ENCODE measurements at regions not wholly inside any gene's neighbourhood (a gene's known extent, or its start where the extent isn't known, plus 50 kb on each side); places are given as distances from the start of the nearest gene placed in this dataset.

DNA sequence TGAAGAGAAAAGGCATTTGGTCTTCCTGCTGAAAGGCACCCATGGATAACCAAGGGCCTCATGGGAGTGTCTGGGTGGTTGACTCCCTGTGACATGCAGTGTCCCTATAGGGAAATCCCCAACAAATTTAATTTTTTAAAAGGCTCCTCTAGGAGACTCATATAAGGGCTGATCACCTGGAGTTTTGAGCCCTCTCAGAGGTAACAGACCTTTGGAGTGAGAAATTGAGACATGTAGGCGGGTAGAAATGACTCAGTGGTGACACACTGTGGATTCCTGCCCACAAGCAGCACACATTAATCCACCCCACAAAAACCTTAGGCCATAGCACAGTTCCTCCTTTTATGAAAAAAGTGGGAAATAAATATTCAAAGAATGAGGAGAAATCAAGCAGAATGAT, 557.0 kb upstream of the CNTNAP5 start:
- no CpG with 5 or more reads among the region's 1 CpG for WGBS
- Histone ChIP-seq H3K79me1 (replicated peaks; ENCODE audit: low read length, poor library complexity, severe bottlenecking) (no peaks in the 10 kb centered on the region), H3K27ac (ENCODE audit: low read length, poor library complexity, severe bottlenecking) (no peak overlapping the region), H3K4me2 (ENCODE audit: low read length, poor library complexity, severe bottlenecking) (no peak overlapping the region), H3K14ac (ENCODE audit: low read length in 2 of 2) (no peak overlapping the region), H3K9ac (ENCODE audit: low read length) (no peak overlapping the region), H4K91ac (ENCODE audit: low read length) (no peak overlapping the region), H3K4me1 (ENCODE audit: control insufficient read depth, insufficient read depth, low read depth, low read length) (no peaks in the 10 kb centered on the region), H3K23ac (ENCODE audit: low read length in 2 of 2) (no peak overlapping the region), H4K8ac (ENCODE audit: low read length) (no peak overlapping the region), H3K36me3 (ENCODE audit: control insufficient read depth in 1 of 2, insufficient read depth in 2 of 2, low read depth in 1 of 2, low read length in 2 of 2) (no peaks in the 10 kb centered on the region), H3K27me3 (ENCODE audit: control insufficient read depth in 1 of 2, insufficient read depth in 1 of 2, low read length in 2 of 2) (no peaks in the 10 kb centered on the region), H3K4me3 (ENCODE audit: insufficient read depth in 1 of 2, low read depth in 1 of 2, low read length in 2 of 2) (no peak overlapping the region), H3K9me3 (ENCODE audit: control insufficient read depth, low read length) (peaks cover 16% of the 10 kb centered on the region), H2AK5ac (ENCODE audit: low read length, severe bottlenecking) (no peak overlapping the region), H2BK5ac (ENCODE audit: low read depth, low read length, poor library complexity, severe bottlenecking) (no peak overlapping the region), H2AFZ (ENCODE audit: low read depth, low read length) (no peak overlapping the region), H2BK120ac (ENCODE audit: low read depth, low read length) (no peak overlapping the region), H3K4ac (ENCODE audit: low read depth in 1 of 2, low read length in 2 of 2) (no peak overlapping the region), H2BK15ac (ENCODE audit: low read depth, poor library complexity, severe bottlenecking) (no peak overlapping the region), H2BK12ac (ENCODE audit: low read length in 2 of 2) (no peak overlapping the region), H3K18ac (ENCODE audit: low read depth in 1 of 2, low read length in 2 of 2) (no peak overlapping the region)
- DNase-seq, result no peak

DNA sequence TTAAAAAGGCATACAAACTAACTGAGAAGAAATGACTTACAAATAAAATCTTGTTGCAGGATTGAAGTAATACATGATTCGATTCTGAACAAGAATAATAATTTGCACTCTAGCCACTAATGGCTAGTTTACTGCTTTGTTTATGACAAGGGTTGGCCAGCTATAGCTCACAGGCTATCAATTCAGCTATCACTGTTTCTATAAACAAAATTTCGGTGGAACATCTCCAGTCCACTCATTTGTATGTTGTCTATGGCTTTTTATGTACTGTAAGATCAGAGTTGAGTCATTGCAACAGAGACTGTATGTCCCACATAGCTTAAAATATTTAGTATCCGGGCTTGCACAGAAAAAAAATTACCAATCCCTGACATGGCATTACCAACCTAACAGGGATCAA, 543.7 kb upstream of the CNTNAP5 start:
- H3K36me3 ChIP-seq (ENCODE audit: control insufficient read depth in 1 of 2, insufficient read depth in 2 of 2, low read depth in 1 of 2, low read length in 2 of 2), result no peaks in the 10 kb centered on the region
- no peak overlapping the region for H3K18ac ChIP-seq (ENCODE audit: low read depth in 1 of 2, low read length in 2 of 2)
- H2BK12ac ChIP-seq (ENCODE audit: low read length in 2 of 2), result no peak overlapping the region
- no peak overlapping the region for H2BK15ac ChIP-seq (ENCODE audit: low read depth, poor library complexity, severe bottlenecking)
- no peak overlapping the region for H4K91ac ChIP-seq (ENCODE audit: low read length)
- H3K79me1 ChIP-seq (replicated peaks; ENCODE audit: low read length, poor library complexity, severe bottlenecking), result no peaks in the 10 kb centered on the region
- H3K9me3 ChIP-seq (ENCODE audit: control insufficient read depth, low read length), result peaks cover 6% of the 10 kb centered on the region
- no peak overlapping the region for H3K23ac ChIP-seq (ENCODE audit: low read length in 2 of 2)
- no peak overlapping the region for H3K9ac ChIP-seq (ENCODE audit: low read length)
- no peak overlapping the region for H4K8ac ChIP-seq (ENCODE audit: low read length)
- no peaks in the 10 kb centered on the region for H3K27me3 ChIP-seq (ENCODE audit: control insufficient read depth in 1 of 2, insufficient read depth in 1 of 2, low read length in 2 of 2)
- 44% methylated on average over 1 of the region's 3 CpGs for WGBS
- H3K4me2 ChIP-seq (ENCODE audit: low read length, poor library complexity, severe bottlenecking), result no peak overlapping the region
- no peak overlapping the region for H2BK120ac ChIP-seq (ENCODE audit: low read depth, low read length)
- H3K27ac ChIP-seq (ENCODE audit: low read length, poor library complexity, severe bottlenecking), result no peak overlapping the region
- no peak overlapping the region for H2AK5ac ChIP-seq (ENCODE audit: low read length, severe bottlenecking)
- no peak overlapping the region for H3K4me3 ChIP-seq (ENCODE audit: insufficient read depth in 1 of 2, low read depth in 1 of 2, low read length in 2 of 2)
- H3K4ac ChIP-seq (ENCODE audit: low read depth in 1 of 2, low read length in 2 of 2), result no peak overlapping the region
- no peak overlapping the region for H3K14ac ChIP-seq (ENCODE audit: low read length in 2 of 2)
- H3K4me1 ChIP-seq (ENCODE audit: control insufficient read depth, insufficient read depth, low read depth, low read length), result no peaks in the 10 kb centered on the region
- DNase-seq, result peak; percentile 8
- no peak overlapping the region for H2BK5ac ChIP-seq (ENCODE audit: low read depth, low read length, poor library complexity, severe bottlenecking)
- H2AFZ ChIP-seq (ENCODE audit: low read depth, low read length), result no peak overlapping the region

DNA sequence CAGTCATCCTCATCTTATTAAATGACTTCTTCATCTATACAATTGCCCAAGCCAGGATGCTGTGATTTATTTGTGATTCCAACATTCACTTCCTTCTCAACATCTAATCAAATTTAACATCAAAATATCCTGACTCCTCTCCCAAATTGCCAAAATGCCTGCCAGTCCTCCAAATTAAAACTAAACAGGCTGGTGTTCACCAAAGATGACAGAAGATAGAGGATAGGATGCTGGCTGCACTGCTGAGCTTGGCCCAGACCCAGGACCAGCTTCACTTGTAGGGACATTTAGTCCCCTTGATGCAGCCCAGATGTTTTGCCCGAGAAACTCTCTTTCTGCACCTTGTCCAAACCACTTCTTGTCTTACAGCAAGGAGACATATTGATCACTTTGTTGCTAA, 540.0 kb upstream of the CNTNAP5 start:
- H2BK120ac ChIP-seq (ENCODE audit: low read depth, low read length), result no peak overlapping the region
- H3K9ac ChIP-seq (ENCODE audit: low read length), result no peak overlapping the region
- H3K4me3 ChIP-seq (ENCODE audit: insufficient read depth in 1 of 2, low read depth in 1 of 2, low read length in 2 of 2), result no peak overlapping the region
- no peak overlapping the region for H2BK15ac ChIP-seq (ENCODE audit: low read depth, poor library complexity, severe bottlenecking)
- DNase-seq, result no peak
- no peaks in the 10 kb centered on the region for H3K79me1 ChIP-seq (replicated peaks; ENCODE audit: low read length, poor library complexity, severe bottlenecking)
- no peak overlapping the region for H2BK12ac ChIP-seq (ENCODE audit: low read length in 2 of 2)
- H4K8ac ChIP-seq (ENCODE audit: low read length), result no peak overlapping the region
- no peak overlapping the region for H2AK5ac ChIP-seq (ENCODE audit: low read length, severe bottlenecking)
- H3K27ac ChIP-seq (ENCODE audit: low read length, poor library complexity, severe bottlenecking), result no peak overlapping the region
- no peak overlapping the region for H3K4me2 ChIP-seq (ENCODE audit: low read length, poor library complexity, severe bottlenecking)
- H2BK5ac ChIP-seq (ENCODE audit: low read depth, low read length, poor library complexity, severe bottlenecking), result no peak overlapping the region
- no peaks in the 10 kb centered on the region for H3K27me3 ChIP-seq (ENCODE audit: control insufficient read depth in 1 of 2, insufficient read depth in 1 of 2, low read length in 2 of 2)
- H3K18ac ChIP-seq (ENCODE audit: low read depth in 1 of 2, low read length in 2 of 2), result no peak overlapping the region
- no peaks in the 10 kb centered on the region for H3K36me3 ChIP-seq (ENCODE audit: control insufficient read depth in 1 of 2, insufficient read depth in 2 of 2, low read depth in 1 of 2, low read length in 2 of 2)
- no peak overlapping the region for H3K23ac ChIP-seq (ENCODE audit: low read length in 2 of 2)
- no CpG with 5 or more reads among the region's 1 CpG for WGBS
- H3K9me3 ChIP-seq (ENCODE audit: control insufficient read depth, low read length), result peaks cover 6% of the 10 kb centered on the region
- H3K4me1 ChIP-seq (ENCODE audit: control insufficient read depth, insufficient read depth, low read depth, low read length), result no peaks in the 10 kb centered on the region
- H2AFZ ChIP-seq (ENCODE audit: low read depth, low read length), result no peak overlapping the region
- H4K91ac ChIP-seq (ENCODE audit: low read length), result no peak overlapping the region
- H3K14ac ChIP-seq (ENCODE audit: low read length in 2 of 2), result no peak overlapping the region
- H3K4ac ChIP-seq (ENCODE audit: low read depth in 1 of 2, low read length in 2 of 2), result no peak overlapping the region

DNA sequence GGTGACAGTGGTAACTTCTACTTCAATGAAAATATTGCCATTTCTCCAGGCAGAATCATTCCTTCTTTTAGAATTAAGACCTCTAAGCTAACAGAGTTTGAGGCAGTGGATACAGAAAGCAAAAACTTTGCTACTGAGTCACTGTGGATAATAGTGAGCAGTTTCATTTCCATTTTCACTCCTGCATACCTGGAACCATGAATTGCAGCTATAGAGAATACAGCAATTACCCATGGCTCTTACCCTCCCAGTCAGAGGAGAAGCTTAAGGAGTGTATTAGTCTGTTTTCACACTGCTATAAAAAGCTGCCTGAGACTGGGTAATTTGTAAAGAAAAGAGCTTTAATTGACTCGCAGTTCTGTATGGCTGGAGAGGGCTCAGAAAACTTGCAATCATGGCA, 531.4 kb upstream of the CNTNAP5 start:
- H3K14ac ChIP-seq (ENCODE audit: low read length in 2 of 2), result no peak overlapping the region
- H3K36me3 ChIP-seq (ENCODE audit: control insufficient read depth in 1 of 2, insufficient read depth in 2 of 2, low read depth in 1 of 2, low read length in 2 of 2), result no peaks in the 10 kb centered on the region
- H2AK5ac ChIP-seq (ENCODE audit: low read length, severe bottlenecking), result no peak overlapping the region
- H3K4me2 ChIP-seq (ENCODE audit: low read length, poor library complexity, severe bottlenecking), result no peak overlapping the region
- 100% methylated on average over 1 of the region's 1 CpG for WGBS
- H2BK12ac ChIP-seq (ENCODE audit: low read length in 2 of 2), result no peak overlapping the region
- H2BK15ac ChIP-seq (ENCODE audit: low read depth, poor library complexity, severe bottlenecking), result no peak overlapping the region
- H3K27ac ChIP-seq (ENCODE audit: low read length, poor library complexity, severe bottlenecking), result no peak overlapping the region
- H3K4me3 ChIP-seq (ENCODE audit: insufficient read depth in 1 of 2, low read depth in 1 of 2, low read length in 2 of 2), result no peak overlapping the region
- H2BK5ac ChIP-seq (ENCODE audit: low read depth, low read length, poor library complexity, severe bottlenecking), result no peak overlapping the region
- H3K18ac ChIP-seq (ENCODE audit: low read depth in 1 of 2, low read length in 2 of 2), result no peak overlapping the region
- H3K9me3 ChIP-seq (ENCODE audit: control insufficient read depth, low read length), result peaks cover 6% of the 10 kb centered on the region
- no peak overlapping the region for H4K8ac ChIP-seq (ENCODE audit: low read length)
- H3K27me3 ChIP-seq (ENCODE audit: control insufficient read depth in 1 of 2, insufficient read depth in 1 of 2, low read length in 2 of 2), result no peaks in the 10 kb centered on the region
- no peak overlapping the region for H3K23ac ChIP-seq (ENCODE audit: low read length in 2 of 2)
- no peaks in the 10 kb centered on the region for H3K79me1 ChIP-seq (replicated peaks; ENCODE audit: low read length, poor library complexity, severe bottlenecking)
- DNase-seq, result no peak
- no peak overlapping the region for H2AFZ ChIP-seq (ENCODE audit: low read depth, low read length)
- H3K9ac ChIP-seq (ENCODE audit: low read length), result no peak overlapping the region
- no peak overlapping the region for H4K91ac ChIP-seq (ENCODE audit: low read length)
- no peaks in the 10 kb centered on the region for H3K4me1 ChIP-seq (ENCODE audit: control insufficient read depth, insufficient read depth, low read depth, low read length)
- H3K4ac ChIP-seq (ENCODE audit: low read depth in 1 of 2, low read length in 2 of 2), result no peak overlapping the region
- no peak overlapping the region for H2BK120ac ChIP-seq (ENCODE audit: low read depth, low read length)
